ENCODE measurements at regions not wholly inside any gene's neighbourhood (a gene's known extent, or its start where the extent isn't known, plus 50 kb on each side); places are given as distances from the start of the nearest gene placed in this dataset.

DNA sequence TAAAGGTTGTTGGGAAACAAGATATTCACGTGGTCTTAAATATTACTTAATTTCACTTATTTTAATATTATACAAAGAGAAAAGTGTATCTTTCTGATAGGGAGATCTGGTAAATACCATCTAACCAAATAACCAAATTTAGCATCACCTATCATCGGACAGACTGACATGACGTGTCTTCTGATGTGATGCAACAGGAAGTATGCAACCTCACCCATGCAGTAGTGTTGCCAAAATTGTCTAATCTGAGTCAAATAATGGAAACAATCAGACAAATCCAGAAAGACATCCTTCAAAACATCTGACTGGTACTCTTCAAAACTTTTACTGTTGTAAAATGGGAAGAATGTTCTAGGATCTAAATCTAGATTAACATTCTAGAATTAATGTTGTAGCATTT, 148.0 kb downstream of the FGF1 start:
- H3K9me3 ChIP-seq (replicated peaks; ENCODE audit: control insufficient read depth, insufficient read depth, low read depth, low read length): no peaks in the 10 kb centered on the region; the same call in 1 of the 2 replicates
- H3K4me2 ChIP-seq (ENCODE audit: insufficient read depth, low read length): no peak overlapping the region
- no peak overlapping the region for H3K4me3 ChIP-seq
- 17% methylated on average over 3 of the region's 3 CpGs for WGBS (ENCODE audit: insufficient coverage, low coverage, missing lambda C conversion rate)
- H2AFZ ChIP-seq (ENCODE audit: low read depth, low read length): no peak overlapping the region
- ChIA-PET CTCF (ENCODE audit: low intra/inter-chr PET ratio) (no interaction called here), POLR2A (no interaction called here)
- no peaks in the 10 kb centered on the region for H3K79me2 ChIP-seq (ENCODE audit: control insufficient read depth, insufficient read depth, low read length)
- H3K9ac ChIP-seq (ENCODE audit: insufficient read depth in 1 of 2, low read depth in 2 of 2, low read length in 2 of 2): no peak overlapping the region
- TF ChIP-seq JUND (IDR thresholded peaks at IDR 0.05; ENCODE audit: borderline replicate concordance, low read depth, low read length) (peak; percentile 14; the same call in 1 of the 2 replicates), JUND (tag; IDR thresholded peaks at IDR 0.05; ENCODE audit: borderline replicate concordance, low read depth, low read length) (no peak), MEF2A (IDR thresholded peaks at IDR 0.05; ENCODE audit: control insufficient read depth, low read depth, low read length) (0 out of 2 replicates have a peak, but pooled peaks have one; percentile 22), TRIM24 (IDR thresholded peaks at IDR 0.05) (peak; percentile 57 to 73; a peak in 2 of 4 replicates), MYNN (IDR thresholded peaks at IDR 0.05) (no peak), MYNN (CRISPR knock-in tag; IDR thresholded peaks at IDR 0.05) (no peak), CEBPG (CRISPR knock-in tag; IDR thresholded peaks at IDR 0.05) (no peak), CEBPG (tag; conservative IDR thresholded peaks at IDR 0.05 in 1 of 2, IDR thresholded peaks at IDR 0.05 in 1 of 2) (peak; percentile 59 to 92), CREM (IDR thresholded peaks at IDR 0.05; ENCODE audit: low read depth) (peak; percentile 50), ETV1 (tag; conservative IDR thresholded peaks at IDR 0.05; ENCODE audit: low read depth) (peak; percentile 82), GABPA (tag; conservative IDR thresholded peaks at IDR 0.05; ENCODE audit: low read depth) (peak; percentile 55), ZNF57 (CRISPR knock-in tag; IDR thresholded peaks at IDR 0.05) (no peak), ZNF175 (CRISPR knock-in tag; IDR thresholded peaks at IDR 0.05; ENCODE audit: low read depth) (0 out of 2 replicates have a peak, but pooled peaks have one; percentile 39), FOSL1 (tag; conservative IDR thresholded peaks at IDR 0.05) (0 out of 2 replicates have a peak, but pooled peaks have one; percentile 22), MAFK (IDR thresholded peaks at IDR 0.05; ENCODE audit: low read length) (no peak), ZNF79 (CRISPR knock-in tag; IDR thresholded peaks at IDR 0.05; ENCODE audit: low read depth) (no peak)
- TF ChIP-seq, protein P1, sequence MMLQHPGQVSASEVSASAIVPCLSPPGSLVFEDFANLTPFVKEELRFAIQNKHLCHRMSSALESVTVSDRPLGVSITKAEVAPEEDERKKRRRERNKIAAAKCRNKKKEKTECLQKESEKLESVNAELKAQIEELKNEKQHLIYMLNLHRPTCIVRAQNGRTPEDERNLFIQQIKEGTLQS (IDR thresholded peaks at IDR 0.05): peak; percentile 68
- TF ChIP-seq, protein P1 (CRISPR knock-in tag; conservative IDR thresholded peaks at IDR 0.05): no peak
- H3K27me3 ChIP-seq (ENCODE audit: control insufficient read depth in 2 of 2, insufficient read depth in 2 of 2, low read length in 2 of 2): peaks cover 3 to 6% of the 10 kb centered on the region in 2 experiments; a peak in 3 of 5 replicates
- no peak overlapping the region for H3K27ac ChIP-seq (ENCODE audit: extremely low read depth, low read depth, low read length)
- H3K4me1 ChIP-seq (replicated peaks in 1 of 2; ENCODE audit: control insufficient read depth in 2 of 2, insufficient read depth in 2 of 2, low read length in 2 of 2): no peaks in the 10 kb centered on the region; a peak in 2 of 5 replicates
- no peak for DNase-seq (ENCODE audit: extremely low read depth in 1 of 4, low spot score in 3 of 4)
- ATAC-seq: no peak
- H4K20me1 ChIP-seq (replicated peaks; ENCODE audit: control insufficient read depth, insufficient read depth, low read length): no peaks in the 10 kb centered on the region
- H3K36me3 ChIP-seq (ENCODE audit: control insufficient read depth, insufficient read depth, low read length): no peaks in the 10 kb centered on the region
- in situ Hi-C loops (cut with MboI): no loop called here
- FAIRE-seq: no peak
- BruUV-seq (replicated peaks): no TSS peak
- intact Hi-C loops (cut with micrococcal nuclease): no loop called here
- no peaks in the 10 kb centered on the region for H3K9me1 ChIP-seq (ENCODE audit: control insufficient read depth, insufficient read depth, low read length)

All from K562 (cell line).